T-cell (primary cell): ENCODE measurements at regions not wholly inside any gene's neighbourhood (a gene's known extent, or its start where the extent isn't known, plus 50 kb on each side); places are given as distances from the start of the nearest gene placed in this dataset.

ENCODE experiments used
- ATAC-seq, 4 experiments: fragments of 200-7000 bp in 3 of 4; fragments of 150-1000 bp in 1 of 4; cut with Tn5 transposase; replicated peaks in 1 of 4; 1 replicate in 3 of 4; 2 replicates in 1 of 4; pipeline ENCODE4 v1.10.0; 2021; ENCODE audit warnings: moderate library complexity in 3 of 4, mild to moderate bottlenecking in 2 of 4, moderate number of reproducible peaks in 1 of 4
- CTCF ChIA-PET, 2 donors: fragments of 300-600 bp; sonication (Branson Sonifier 250); formaldehyde crosslinking; loops; one replicate each; lab custom pipeline; 2022; ENCODE audit warnings: antibody characterized with exemption in 2 of 2; lab: Charles Lee
- POLR2A ChIA-PET, 2 donors: fragments of 300-600 bp; sonication (Branson Sonifier 250); formaldehyde crosslinking; loops; one replicate each; lab custom pipeline; 2022; ENCODE audit warnings: antibody characterized with exemption in 2 of 2; lab: Charles Lee
- DNase-seq, 35 experiments: peaks; one replicate each; pipeline versions ENCODE4 v3.0.0 to v3.0.0-alpha.2; 2013 to 2023
- H3K27ac ChIP-seq: one replicate; pipeline ENCODE4 v1.5.1; 2013; ENCODE audit warnings: low read length
- H3K27me3 ChIP-seq, 2 experiments: replicated peaks in 1 of 2; 1 replicate in 1 of 2; 2 replicates in 1 of 2; pipeline versions ENCODE4 v1.6.1 to v1.7.0; 2013; ENCODE audit warnings: low read length in 1 of 2, mixed read lengths in 1 of 2; ENCODE audit not compliant: control insufficient read depth in 2 of 2, insufficient read depth in 2 of 2; ENCODE audit errors: extremely low read depth in 1 of 2
- H3K36me3 ChIP-seq, 2 donors: 1 replicate in 1 of 2; 2 replicates in 1 of 2; pipeline versions ENCODE4 v1.6.1 to v1.7.0; 2013; ENCODE audit warnings: low read length in 1 of 2; ENCODE audit not compliant: control insufficient read depth in 2 of 2, insufficient read depth in 1 of 2; ENCODE audit errors: extremely low read depth in 1 of 2
- H3K4me1 ChIP-seq, 2 experiments: 1 replicate in 1 of 2; 2 replicates in 1 of 2; pipeline versions ENCODE4 v1.6.1 to v1.7.0; 2013; ENCODE audit warnings: low read length in 2 of 2, mixed read lengths in 1 of 2; ENCODE audit not compliant: insufficient read depth in 2 of 2, control insufficient read depth in 1 of 2; ENCODE audit errors: extremely low read depth in 1 of 2
- H3K4me3 ChIP-seq, 2 donors: 1 replicate in 1 of 2; 2 replicates in 1 of 2; pipeline versions ENCODE4 v1.5.1 to v1.7.0; 2013; ENCODE audit warnings: mild to moderate bottlenecking in 2 of 2, low read length in 1 of 2, moderate library complexity in 1 of 2; ENCODE audit not compliant: control insufficient read depth in 1 of 2; ENCODE audit errors: extremely low read depth in 1 of 2
- H3K9me3 ChIP-seq: 2 replicates; pipeline ENCODE4 v1.7.0; 2013
- H3K27ac Mint-ChIP-seq, 2 donors: one replicate each; pipeline ENCODE4 v1.8.0; 2020 to 2021; ENCODE audit warnings: mild to moderate bottlenecking in 2 of 2, mixed read lengths in 2 of 2
- H3K27me3 Mint-ChIP-seq, 2 donors: one replicate each; pipeline ENCODE4 v1.8.0; 2021 to 2022; ENCODE audit warnings: mixed read lengths in 2 of 2
- H3K36me3 Mint-ChIP-seq: one replicate; pipeline ENCODE4 v1.8.0; 2021; ENCODE audit warnings: mixed read lengths
- H3K4me1 Mint-ChIP-seq, 3 donors: one replicate each; pipeline ENCODE4 v1.8.0; 2020 to 2022; ENCODE audit warnings: mixed read lengths in 3 of 3, mild to moderate bottlenecking in 1 of 3
- H3K4me3 Mint-ChIP-seq, 3 donors: one replicate each; pipeline ENCODE4 v1.8.0; 2020 to 2022; ENCODE audit warnings: mild to moderate bottlenecking in 3 of 3, mixed read lengths in 3 of 3, moderate library complexity in 3 of 3
- H3K9me3 Mint-ChIP-seq, 3 donors: one replicate each; pipeline ENCODE4 v1.8.0; 2020 to 2022; ENCODE audit warnings: mixed read lengths in 3 of 3
- WGBS: methylation state at CpG from one replicate; pipeline ENCODE4 v1.1.5; 2013; ENCODE audit warnings: missing lambda C conversion rate; ENCODE audit not compliant: insufficient coverage; 5-methylcytosine and 5-hydroxymethylcytosine counted together

DNA sequence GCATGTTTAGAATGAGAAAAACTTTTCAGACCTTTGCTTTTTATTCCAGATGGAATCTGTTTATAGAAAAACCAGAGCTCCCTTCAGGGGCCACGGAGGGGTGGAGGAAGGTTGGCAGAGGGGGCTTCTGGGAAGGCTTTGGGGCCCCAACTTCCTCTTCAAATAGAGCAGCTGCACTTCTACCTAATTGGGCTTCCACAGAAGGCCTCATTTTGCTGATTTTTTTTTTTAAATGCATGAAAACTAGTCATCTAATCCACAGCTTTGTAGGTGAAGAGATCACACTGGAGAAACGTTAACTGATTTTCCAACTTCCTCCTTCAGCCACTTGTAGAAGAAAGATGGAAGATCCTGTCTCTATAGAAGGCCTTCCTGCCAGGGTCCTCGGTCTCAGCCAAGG lies 181.8 kb downstream of the BCL11A start:
- Mint-ChIP-seq H3K27me3 (no peaks in the 10 kb centered on the region), H3K9me3 (no peaks in the 10 kb centered on the region), H3K36me3 (no peaks in the 10 kb centered on the region), H3K4me3 (no peak overlapping the region), H3K27ac (no peak overlapping the region), H3K4me1 (peaks cover 0 to 3% (median 0%) of the 10 kb centered on the region in 3 donors)
- no peaks in the 10 kb centered on the region for H3K4me1 ChIP-seq
- CTCF ChIA-PET: no interaction called here
- POLR2A ChIA-PET: no interaction called here
- DNase-seq (no peak), ATAC-seq (no peak)
- H3K27me3 ChIP-seq: peaks cover 0 to 10% of the 10 kb centered on the region in 2 experiments
- WGBS: no CpG with 5 or more reads among the region's 3 CpGs
- H3K4me3 ChIP-seq: no peak overlapping the region
- H3K27ac ChIP-seq: no peak overlapping the region
- H3K36me3 ChIP-seq: no peaks in the 10 kb centered on the region
- no peaks in the 10 kb centered on the region for H3K9me3 ChIP-seq

DNA sequence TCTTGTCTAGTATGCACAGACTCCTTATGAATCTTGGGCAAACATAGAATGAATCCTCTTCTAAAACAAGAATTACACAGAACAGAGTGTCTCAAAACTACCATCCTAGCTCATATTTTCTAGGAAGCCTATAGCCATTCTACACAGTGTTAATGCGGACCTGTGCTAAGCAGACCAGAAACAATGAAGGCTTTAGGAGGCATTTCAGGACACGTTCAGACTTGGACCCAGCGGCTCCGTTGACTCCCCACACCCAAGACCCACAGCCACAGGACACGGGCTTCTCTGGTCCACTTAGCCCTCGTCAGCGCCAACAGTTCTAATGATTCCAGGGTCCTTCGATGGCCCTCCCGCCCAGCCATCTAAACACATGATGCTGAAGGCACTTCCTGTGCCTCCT lies 182.2 kb downstream of the BCL11A start:
- H3K27ac Mint-ChIP-seq: no peak overlapping the region
- no peaks in the 10 kb centered on the region for H3K9me3 ChIP-seq
- no peaks in the 10 kb centered on the region for H3K27me3 Mint-ChIP-seq
- POLR2A ChIA-PET: interaction anchor here in 1 of 2 donors (0.5 kb wide), 1 partner anchor 72 kb away, joined by 11 read pairs; no protein-coding TSS in a partner anchor
- peaks cover 0 to 10% of the 10 kb centered on the region in 2 experiments for H3K27me3 ChIP-seq
- H3K27ac ChIP-seq: no peak overlapping the region
- ATAC-seq (no peak), DNase-seq (no peak)
- CTCF ChIA-PET: no interaction called here
- H3K4me3 ChIP-seq: no peak overlapping the region
- no peaks in the 10 kb centered on the region for H3K4me1 ChIP-seq
- H3K9me3 Mint-ChIP-seq: no peaks in the 10 kb centered on the region
- no peak overlapping the region for H3K4me3 Mint-ChIP-seq
- peaks cover 0 to 3% (median 0%) of the 10 kb centered on the region in 3 donors for H3K4me1 Mint-ChIP-seq
- no peaks in the 10 kb centered on the region for H3K36me3 ChIP-seq
- H3K36me3 Mint-ChIP-seq: no peaks in the 10 kb centered on the region
- WGBS: 85% methylated on average over 9 of the region's 9 CpGs

DNA sequence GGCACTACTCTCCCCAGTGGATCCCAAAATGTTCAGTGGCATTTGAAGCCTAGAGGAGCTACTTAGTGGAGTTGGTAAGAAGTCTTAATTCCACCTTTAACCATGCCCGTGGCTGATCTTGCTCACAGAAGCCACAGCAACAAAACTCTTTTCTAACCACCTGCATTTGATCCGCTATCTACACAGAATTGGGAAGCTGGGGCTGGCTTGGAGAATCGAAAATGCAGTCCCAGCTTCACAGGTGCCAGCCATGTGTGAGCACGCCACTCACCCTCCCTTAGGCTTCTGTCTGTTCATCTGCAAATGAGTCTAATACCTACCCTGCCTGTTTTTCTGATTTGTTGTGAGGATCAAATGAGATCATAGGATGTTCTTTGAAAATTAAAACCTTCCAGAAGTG lies 182.6 kb downstream of the BCL11A start:
- ATAC-seq (no peak), DNase-seq (no peak)
- no peaks in the 10 kb centered on the region for H3K27me3 Mint-ChIP-seq
- peaks cover 0 to 10% of the 10 kb centered on the region in 2 experiments for H3K27me3 ChIP-seq
- no peak overlapping the region for H3K27ac ChIP-seq
- H3K4me3 ChIP-seq: no peak overlapping the region
- 70% methylated on average over 2 of the region's 4 CpGs for WGBS
- H3K4me3 Mint-ChIP-seq: no peak overlapping the region
- CTCF ChIA-PET: no interaction called here
- H3K27ac Mint-ChIP-seq: no peak overlapping the region
- POLR2A ChIA-PET: interaction anchor here in 1 of 2 donors (0.5 kb wide), 1 partner anchor 73 kb away, joined by 11 read pairs; no protein-coding TSS in a partner anchor
- no peaks in the 10 kb centered on the region for H3K36me3 Mint-ChIP-seq
- peaks cover 0 to 3% (median 0%) of the 10 kb centered on the region in 3 donors for H3K4me1 Mint-ChIP-seq
- H3K36me3 ChIP-seq: no peaks in the 10 kb centered on the region
- H3K9me3 Mint-ChIP-seq: no peaks in the 10 kb centered on the region
- H3K9me3 ChIP-seq: no peaks in the 10 kb centered on the region
- H3K4me1 ChIP-seq: no peaks in the 10 kb centered on the region

DNA sequence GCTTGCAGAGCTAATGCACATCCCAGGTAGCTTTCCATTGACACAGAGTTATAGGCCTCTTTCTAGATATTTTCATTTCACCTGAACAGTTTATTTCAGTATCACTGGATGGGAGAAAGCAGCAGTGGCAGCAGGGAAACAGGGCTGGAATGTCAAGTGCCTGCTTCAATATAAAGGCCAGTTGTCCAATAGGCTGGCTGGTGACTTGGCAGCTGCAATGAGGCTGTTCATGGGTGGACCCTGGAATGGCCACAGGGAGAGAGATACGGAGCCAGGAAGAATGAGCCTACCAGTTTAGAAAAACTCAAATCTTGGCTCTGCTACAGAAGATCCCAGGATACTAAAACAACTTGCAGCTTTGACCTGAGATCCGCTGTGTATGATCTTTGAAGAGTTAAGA lies 185.0 kb downstream of the BCL11A start:
- POLR2A ChIA-PET: no interaction called here
- no peak overlapping the region for H3K27ac ChIP-seq
- no peaks in the 10 kb centered on the region for H3K27me3 Mint-ChIP-seq

DNA sequence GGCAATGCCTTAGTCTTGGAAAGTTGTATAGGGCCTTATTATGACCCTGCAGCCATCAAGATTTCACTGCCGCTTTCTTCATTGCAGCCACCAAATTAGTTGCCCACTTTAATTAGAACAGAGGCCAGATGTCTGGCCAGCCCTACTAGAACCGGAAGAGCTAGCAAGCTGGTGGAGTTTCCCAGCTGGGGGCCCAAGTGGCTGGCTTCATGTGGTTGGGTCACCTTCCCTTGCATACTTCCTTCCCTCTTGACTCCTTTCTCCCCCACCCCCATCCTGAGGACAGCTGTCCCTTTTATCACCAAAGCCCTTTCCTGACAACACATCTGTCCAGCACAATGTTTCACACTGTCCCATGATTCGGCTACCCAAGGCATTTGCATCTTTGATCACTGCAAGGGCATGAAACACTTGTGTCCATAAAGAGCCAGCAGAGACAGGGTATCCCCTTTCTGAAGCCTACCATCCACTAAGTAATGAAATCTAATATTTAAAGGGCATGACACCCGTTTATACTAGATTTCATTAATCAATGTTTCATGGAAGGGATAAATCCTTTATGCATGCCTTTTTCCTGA lies 187.2 kb downstream of the BCL11A start:
- no peaks in the 10 kb centered on the region for H3K36me3 ChIP-seq
- Mint-ChIP-seq H3K4me3 (no peak overlapping the region), H3K36me3 (no peaks in the 10 kb centered on the region), H3K4me1 (peaks cover 0 to 3% (median 0%) of the 10 kb centered on the region in 3 donors), H3K9me3 (no peaks in the 10 kb centered on the region), H3K27ac (no peak overlapping the region), H3K27me3 (peaks cover 0 to 4% of the 10 kb centered on the region in 2 donors)
- H3K4me3 ChIP-seq: no peak overlapping the region
- WGBS: 73% methylated on average over 2 of the region's 4 CpGs
- DNase-seq: no peak
- no peak overlapping the region for H3K27ac ChIP-seq
- ATAC-seq: no peak
- H3K4me1 ChIP-seq: no peaks in the 10 kb centered on the region
- H3K9me3 ChIP-seq: no peaks in the 10 kb centered on the region
- peaks cover 0 to under 1% of the 10 kb centered on the region in 2 experiments for H3K27me3 ChIP-seq
- POLR2A ChIA-PET: no interaction called here
- CTCF ChIA-PET: no interaction called here

More for the DNA sequence above, 185.0 kb downstream of the BCL11A start:
- no peaks in the 10 kb centered on the region for H3K9me3 Mint-ChIP-seq
- ATAC-seq: no peak
- DNase-seq: no peak
- H3K4me1 Mint-ChIP-seq: peaks cover 0 to 3% (median 0%) of the 10 kb centered on the region in 3 donors
- H3K36me3 Mint-ChIP-seq: no peaks in the 10 kb centered on the region
- no peak overlapping the region for H3K27ac Mint-ChIP-seq
- Histone ChIP-seq H3K9me3 (no peaks in the 10 kb centered on the region), H3K36me3 (no peaks in the 10 kb centered on the region), H3K27me3 (peaks cover 0 to 10% of the 10 kb centered on the region in 2 experiments), H3K4me3 (no peak overlapping the region), H3K4me1 (no peaks in the 10 kb centered on the region)
- WGBS: 100% methylated on average over 1 of the region's 2 CpGs
- H3K4me3 Mint-ChIP-seq: no peak overlapping the region
- CTCF ChIA-PET: no interaction called here

DNA sequence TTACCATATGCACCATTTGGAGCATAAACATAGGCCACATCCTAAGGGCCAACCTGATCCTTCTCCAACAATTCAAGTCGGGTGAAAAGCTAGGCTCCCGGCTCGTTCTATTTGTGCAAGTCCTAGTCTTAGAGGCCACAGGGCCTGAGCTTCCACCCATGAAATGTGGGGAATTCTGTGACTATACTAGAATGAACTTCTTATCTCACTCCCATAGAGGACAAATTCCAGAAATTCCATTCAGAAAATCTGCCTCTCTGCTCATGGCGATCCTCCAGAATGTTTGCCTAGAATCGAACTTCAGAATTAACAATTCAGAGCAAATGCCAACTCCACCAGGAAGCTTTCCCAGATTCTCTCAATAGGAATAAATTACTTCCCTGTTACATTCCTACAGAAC lies 187.9 kb downstream of the BCL11A start:
- Mint-ChIP-seq H3K4me3 (no peak overlapping the region), H3K4me1 (no peaks in the 10 kb centered on the region), H3K27me3 (peaks cover 0 to 4% of the 10 kb centered on the region in 2 donors), H3K27ac (no peak overlapping the region), H3K9me3 (no peaks in the 10 kb centered on the region), H3K36me3 (no peaks in the 10 kb centered on the region)
- Histone ChIP-seq H3K27me3 (no peaks in the 10 kb centered on the region), H3K9me3 (no peaks in the 10 kb centered on the region), H3K27ac (no peak overlapping the region), H3K4me3 (no peak overlapping the region), H3K4me1 (no peaks in the 10 kb centered on the region), H3K36me3 (no peaks in the 10 kb centered on the region)
- no peak for ATAC-seq
- CTCF ChIA-PET: no interaction called here
- no peak for DNase-seq
- POLR2A ChIA-PET: no interaction called here
- WGBS: 100% methylated on average over 2 of the region's 5 CpGs
